Retinal pigment epithelial cell (primary cell): ENCODE measurements at regions not wholly inside any gene's neighbourhood (a gene's known extent, or its start where the extent isn't known, plus 50 kb on each side); places are given as distances from the start of the nearest gene placed in this dataset.

Experiments
- DNase-seq: peaks from one replicate; pipeline ENCODE4 v3.0.0-alpha.2; 2010; ENCODE audit warnings: low read depth
- H3K4me3 ChIP-seq: 2 replicates; pipeline ENCODE4 v1.5.1; 2011; ENCODE audit warnings: mild to moderate bottlenecking, low read length, control low read depth, moderate library complexity
- TF ChIP-seq, protein P1 (sequence below): conservative IDR thresholded peaks from 2 replicates; pipeline ENCODE4 v1.5.1; 2011; ENCODE audit warnings: low read depth, low read length, control low read depth, inconsistent platforms

DNA sequence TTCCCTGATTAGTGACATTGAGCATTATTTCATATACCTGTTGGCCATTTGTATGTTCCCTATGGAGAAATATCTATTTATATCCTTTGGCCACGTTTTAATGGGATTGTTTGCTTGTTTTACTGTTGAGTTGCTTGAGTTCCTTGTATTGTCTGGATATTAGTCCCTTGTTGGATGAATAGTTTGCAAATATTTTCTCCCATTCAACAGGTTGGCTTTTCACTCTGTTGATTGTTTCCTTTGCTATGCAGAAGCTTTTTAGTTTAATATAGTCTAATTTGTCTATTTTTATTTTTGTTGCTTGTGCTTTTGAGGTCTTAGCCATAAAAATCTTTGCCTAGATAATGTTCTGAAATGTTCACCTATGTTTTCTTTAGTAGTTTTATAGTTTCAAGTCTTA is 60.2 kb upstream of the HUWE1 start:
- DNase-seq = no peak
- TF ChIP-seq, protein P1, sequence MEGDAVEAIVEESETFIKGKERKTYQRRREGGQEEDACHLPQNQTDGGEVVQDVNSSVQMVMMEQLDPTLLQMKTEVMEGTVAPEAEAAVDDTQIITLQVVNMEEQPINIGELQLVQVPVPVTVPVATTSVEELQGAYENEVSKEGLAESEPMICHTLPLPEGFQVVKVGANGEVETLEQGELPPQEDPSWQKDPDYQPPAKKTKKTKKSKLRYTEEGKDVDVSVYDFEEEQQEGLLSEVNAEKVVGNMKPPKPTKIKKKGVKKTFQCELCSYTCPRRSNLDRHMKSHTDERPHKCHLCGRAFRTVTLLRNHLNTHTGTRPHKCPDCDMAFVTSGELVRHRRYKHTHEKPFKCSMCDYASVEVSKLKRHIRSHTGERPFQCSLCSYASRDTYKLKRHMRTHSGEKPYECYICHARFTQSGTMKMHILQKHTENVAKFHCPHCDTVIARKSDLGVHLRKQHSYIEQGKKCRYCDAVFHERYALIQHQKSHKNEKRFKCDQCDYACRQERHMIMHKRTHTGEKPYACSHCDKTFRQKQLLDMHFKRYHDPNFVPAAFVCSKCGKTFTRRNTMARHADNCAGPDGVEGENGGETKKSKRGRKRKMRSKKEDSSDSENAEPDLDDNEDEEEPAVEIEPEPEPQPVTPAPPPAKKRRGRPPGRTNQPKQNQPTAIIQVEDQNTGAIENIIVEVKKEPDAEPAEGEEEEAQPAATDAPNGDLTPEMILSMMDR = no peak
- no peak overlapping the region for H3K4me3 ChIP-seq

GRCh38 chrX:53743244-53743643 is 56.7 kb upstream of the HUWE1 start:
- DNase-seq = no peak
- TF ChIP-seq, protein P1 = no peak
- H3K4me3 ChIP-seq = no peak overlapping the region

GRCh38 chrX:53738370-53738906 is 51.9 kb upstream of the HUWE1 start:
- TF ChIP-seq, protein P1 = no peak
- no peak overlapping the region for H3K4me3 ChIP-seq
- no peak for DNase-seq
